ENCODE measurements at regions not wholly inside any gene's neighbourhood (a gene's known extent, or its start where the extent isn't known, plus 50 kb on each side); places are given as distances from the start of the nearest gene placed in this dataset.

DNA sequence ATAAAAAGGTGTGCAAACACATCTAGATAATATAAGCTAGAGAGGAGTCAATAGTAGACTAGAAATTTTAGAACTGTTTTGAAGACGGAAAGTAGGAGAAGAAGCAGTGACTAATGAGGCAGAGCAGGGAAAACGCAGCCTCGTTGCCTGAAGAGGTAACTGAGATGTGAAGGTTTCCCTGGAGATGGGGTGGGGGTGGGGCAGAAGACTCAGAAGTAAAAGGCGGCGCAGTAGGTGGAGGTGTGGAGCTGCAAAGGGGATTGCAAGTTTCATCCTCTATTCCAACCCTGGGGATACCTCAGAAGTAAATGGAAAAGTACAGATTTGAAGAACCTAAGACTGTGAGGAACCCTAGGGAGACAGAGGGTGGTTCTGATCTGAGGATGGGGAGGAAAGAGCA, 109.5 kb downstream of the TMPRSS5 start:
- Histone ChIP-seq H3K9me1 (ENCODE audit: control insufficient read depth, extremely low read depth, insufficient read depth, low read length) (no peaks in the 10 kb centered on the region), H3K36me3 (ENCODE audit: control insufficient read depth in 2 of 2, extremely low read depth in 1 of 2, insufficient read depth in 2 of 2, low read length in 2 of 2) (no peaks in the 10 kb centered on the region), H3K27me3 (ENCODE audit: control insufficient read depth, extremely low read depth, insufficient read depth, low read length) (peaks cover 5% of the 10 kb centered on the region), H3K27ac (ENCODE audit: control insufficient read depth, insufficient read depth, low read length) (no peak overlapping the region), H3K9ac (ENCODE audit: control insufficient read depth, extremely low read depth, insufficient read depth, low read length) (no peak overlapping the region), H3K79me2 (ENCODE audit: control insufficient read depth, insufficient read depth, low read length) (no peaks in the 10 kb centered on the region), H3K9me3 (ENCODE audit: control insufficient read depth, low read depth, low read length) (no peaks in the 10 kb centered on the region), H4K20me1 (ENCODE audit: control insufficient read depth, extremely low read depth, insufficient read depth, low read length) (no peaks in the 10 kb centered on the region), H3K4me1 (ENCODE audit: control insufficient read depth, extremely low read depth, insufficient read depth, low read length) (no peaks in the 10 kb centered on the region), H3K4me2 (ENCODE audit: control insufficient read depth, extremely low read depth, insufficient read depth, low read depth, low read length) (no peak overlapping the region), H2AFZ (ENCODE audit: control insufficient read depth, low read length) (no peak overlapping the region), H3K4me3 (ENCODE audit: control insufficient read depth in 2 of 3, extremely low read depth in 1 of 3, insufficient read depth in 2 of 3, low read depth in 1 of 3, low read length in 3 of 3) (no peak overlapping the region)
- TF ChIP-seq CTCF (optimal IDR thresholded peaks at IDR 0.05 in 1 of 3, IDR thresholded peaks at IDR 0.05 in 1 of 3, conservative IDR thresholded peaks at IDR 0.05 in 1 of 3; ENCODE audit: extremely low read depth in 1 of 3, insufficient read depth in 2 of 3, low read length in 3 of 3): no peak
- no peak for TF ChIP-seq EZH2 (IDR thresholded peaks at IDR 0.05; ENCODE audit: low read length)
- dilution Hi-C loops (cut with MboI; ENCODE audit: extremely low pct_ligation_motif_present, low sequenced_read_pairs): no loop called here
- FAIRE-seq: no peak
- DNase-seq (ENCODE audit: low read depth, low spot score): no peak

DNA sequence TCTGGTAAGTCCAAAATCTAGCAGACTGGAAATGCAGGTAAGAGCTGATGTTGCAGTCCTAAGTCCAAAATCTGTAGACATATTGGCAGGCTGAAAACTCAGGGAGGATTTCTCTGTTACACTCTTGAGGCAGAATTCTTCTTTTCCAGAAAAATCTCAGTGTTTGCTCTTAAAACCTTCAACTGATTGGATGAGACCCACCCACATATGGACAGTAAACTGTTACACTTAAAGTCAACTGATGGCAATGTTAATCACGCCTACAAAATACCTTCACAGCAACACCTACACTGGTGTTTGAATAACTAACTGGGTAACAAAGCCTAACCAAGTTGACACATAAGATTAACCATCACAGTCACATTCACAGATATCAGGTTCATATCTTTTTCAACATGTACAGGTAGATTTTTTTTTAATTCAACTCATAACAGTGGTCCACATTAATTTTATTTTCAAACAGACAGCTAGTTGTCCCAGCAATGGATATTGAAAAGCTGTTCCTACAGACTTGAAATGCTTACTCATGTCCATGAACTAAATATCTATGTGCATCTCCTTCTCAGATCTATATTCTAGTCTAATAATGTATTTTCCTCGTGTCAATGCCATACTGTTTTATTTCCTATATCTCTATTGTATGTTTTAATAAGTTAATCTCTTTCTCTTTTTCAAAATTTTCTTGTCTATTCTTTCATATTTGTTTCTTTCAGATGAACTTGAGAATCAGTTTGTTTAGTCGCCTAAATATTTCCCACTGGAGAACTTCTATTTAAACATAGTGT, 110.1 kb downstream of the TMPRSS5 start:
- no peak for TF ChIP-seq CTCF (optimal IDR thresholded peaks at IDR 0.05 in 1 of 3, IDR thresholded peaks at IDR 0.05 in 1 of 3, conservative IDR thresholded peaks at IDR 0.05 in 1 of 3; ENCODE audit: extremely low read depth in 1 of 3, insufficient read depth in 2 of 3, low read length in 3 of 3)
- no peak for TF ChIP-seq EZH2 (IDR thresholded peaks at IDR 0.05; ENCODE audit: low read length)
- Histone ChIP-seq H3K9me1 (ENCODE audit: control insufficient read depth, extremely low read depth, insufficient read depth, low read length) (no peaks in the 10 kb centered on the region), H3K9ac (ENCODE audit: control insufficient read depth, extremely low read depth, insufficient read depth, low read length) (no peak overlapping the region), H3K36me3 (ENCODE audit: control insufficient read depth in 2 of 2, extremely low read depth in 1 of 2, insufficient read depth in 2 of 2, low read length in 2 of 2) (no peaks in the 10 kb centered on the region), H3K4me2 (ENCODE audit: control insufficient read depth, extremely low read depth, insufficient read depth, low read depth, low read length) (no peak overlapping the region), H3K4me1 (ENCODE audit: control insufficient read depth, extremely low read depth, insufficient read depth, low read length) (no peaks in the 10 kb centered on the region), H3K27me3 (ENCODE audit: control insufficient read depth, extremely low read depth, insufficient read depth, low read length) (peaks cover 8% of the 10 kb centered on the region), H3K79me2 (ENCODE audit: control insufficient read depth, insufficient read depth, low read length) (no peaks in the 10 kb centered on the region), H3K27ac (ENCODE audit: control insufficient read depth, insufficient read depth, low read length) (no peak overlapping the region), H3K4me3 (ENCODE audit: control insufficient read depth in 2 of 3, extremely low read depth in 1 of 3, insufficient read depth in 2 of 3, low read depth in 1 of 3, low read length in 3 of 3) (no peak overlapping the region), H4K20me1 (ENCODE audit: control insufficient read depth, extremely low read depth, insufficient read depth, low read length) (no peaks in the 10 kb centered on the region), H3K9me3 (ENCODE audit: control insufficient read depth, low read depth, low read length) (no peaks in the 10 kb centered on the region), H2AFZ (ENCODE audit: control insufficient read depth, low read length) (no peak overlapping the region)
- dilution Hi-C loops (cut with MboI; ENCODE audit: extremely low pct_ligation_motif_present, low sequenced_read_pairs): no loop called here
- no peak for FAIRE-seq
- no peak for DNase-seq (ENCODE audit: low read depth, low spot score)
